H1 (cell line): ENCODE measurements at regions not wholly inside any gene's neighbourhood (a gene's known extent, or its start where the extent isn't known, plus 50 kb on each side); places are given as distances from the start of the nearest gene placed in this dataset.

Source experiments
- CBX5 ChIP-seq: fragments of 300-800, 300-1000 bp; sonication (generic); IDR thresholded peaks from 2 replicates; pipeline ENCODE4 v1.7.1; 2016; ENCODE audit warnings: antibody characterized with exemption, low read length, low read depth
- CBX8 ChIP-seq: fragments of 300-800, 300-1000 bp; sonication (generic); IDR thresholded peaks from 2 replicates; pipeline ENCODE4 v1.7.1; 2016; ENCODE audit warnings: low read depth, low read length, borderline replicate concordance
- CEBPB ChIP-seq: IDR thresholded peaks from 2 replicates; pipeline ENCODE4 v1.6.1; 2012; ENCODE audit warnings: low read depth, low read length
- CHD1 ChIP-seq: IDR thresholded peaks from 2 replicates; pipeline ENCODE4 v1.6.1; 2012; ENCODE audit warnings: low read depth, low read length, improper control_type of control experiment
- EP300 ChIP-seq, 2 experiments: IDR thresholded peaks; 1 replicate in 1 of 2; 2 replicates in 1 of 2; pipeline ENCODE4 v1.6.1; 2011 to 2012; ENCODE audit warnings: low read depth in 2 of 2, low read length in 2 of 2, mild to moderate bottlenecking in 2 of 2, borderline replicate concordance in 1 of 2, inconsistent platforms in 1 of 2, moderate library complexity in 1 of 2
- PHF8 ChIP-seq: fragments of 200-600 bp; sonication (generic); conservative IDR thresholded peaks from 2 replicates; pipeline ENCODE4 v1.7.1; 2012; ENCODE audit warnings: low read depth, mild to moderate bottlenecking, inconsistent platforms, low read length, moderate library complexity
- SP1 ChIP-seq: IDR thresholded peaks from 2 replicates; pipeline ENCODE4 v1.6.1; 2011; ENCODE audit warnings: low read depth, low read length
- TCF12 ChIP-seq: IDR thresholded peaks from 2 replicates; pipeline ENCODE4 v1.6.1; 2011; ENCODE audit warnings: low read depth, mild to moderate bottlenecking, low read length
- TF ChIP-seq, protein P1 (sequence below): fragments of 300-600 bp; sonication (generic); IDR thresholded peaks from 2 replicates; pipeline ENCODE4 v1.7.1; 2012; ENCODE audit warnings: low read length, moderate library complexity, mild to moderate bottlenecking, inconsistent platforms; ENCODE audit not compliant: insufficient replicate concordance

DNA sequence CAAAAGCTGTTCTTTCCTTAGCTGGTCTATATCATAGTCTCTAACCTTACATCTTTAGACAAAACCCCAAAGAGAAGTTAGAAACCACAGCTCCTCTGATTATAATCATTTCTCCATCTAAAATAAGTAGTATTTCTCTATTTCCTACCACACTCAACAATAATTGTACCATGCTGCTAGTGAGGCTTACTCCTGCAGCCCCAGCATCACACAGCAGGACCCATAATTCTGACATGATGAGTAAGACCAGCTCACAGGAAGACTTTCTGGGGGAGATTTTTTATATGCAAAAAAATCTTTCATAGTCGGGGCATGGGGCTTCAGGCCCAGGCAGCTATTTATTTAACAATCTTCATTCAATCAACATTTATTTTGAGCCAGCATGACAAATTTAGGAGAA is 441.6 kb downstream of the DYNC2H1 start (continued):
- TF ChIP-seq, protein P1, sequence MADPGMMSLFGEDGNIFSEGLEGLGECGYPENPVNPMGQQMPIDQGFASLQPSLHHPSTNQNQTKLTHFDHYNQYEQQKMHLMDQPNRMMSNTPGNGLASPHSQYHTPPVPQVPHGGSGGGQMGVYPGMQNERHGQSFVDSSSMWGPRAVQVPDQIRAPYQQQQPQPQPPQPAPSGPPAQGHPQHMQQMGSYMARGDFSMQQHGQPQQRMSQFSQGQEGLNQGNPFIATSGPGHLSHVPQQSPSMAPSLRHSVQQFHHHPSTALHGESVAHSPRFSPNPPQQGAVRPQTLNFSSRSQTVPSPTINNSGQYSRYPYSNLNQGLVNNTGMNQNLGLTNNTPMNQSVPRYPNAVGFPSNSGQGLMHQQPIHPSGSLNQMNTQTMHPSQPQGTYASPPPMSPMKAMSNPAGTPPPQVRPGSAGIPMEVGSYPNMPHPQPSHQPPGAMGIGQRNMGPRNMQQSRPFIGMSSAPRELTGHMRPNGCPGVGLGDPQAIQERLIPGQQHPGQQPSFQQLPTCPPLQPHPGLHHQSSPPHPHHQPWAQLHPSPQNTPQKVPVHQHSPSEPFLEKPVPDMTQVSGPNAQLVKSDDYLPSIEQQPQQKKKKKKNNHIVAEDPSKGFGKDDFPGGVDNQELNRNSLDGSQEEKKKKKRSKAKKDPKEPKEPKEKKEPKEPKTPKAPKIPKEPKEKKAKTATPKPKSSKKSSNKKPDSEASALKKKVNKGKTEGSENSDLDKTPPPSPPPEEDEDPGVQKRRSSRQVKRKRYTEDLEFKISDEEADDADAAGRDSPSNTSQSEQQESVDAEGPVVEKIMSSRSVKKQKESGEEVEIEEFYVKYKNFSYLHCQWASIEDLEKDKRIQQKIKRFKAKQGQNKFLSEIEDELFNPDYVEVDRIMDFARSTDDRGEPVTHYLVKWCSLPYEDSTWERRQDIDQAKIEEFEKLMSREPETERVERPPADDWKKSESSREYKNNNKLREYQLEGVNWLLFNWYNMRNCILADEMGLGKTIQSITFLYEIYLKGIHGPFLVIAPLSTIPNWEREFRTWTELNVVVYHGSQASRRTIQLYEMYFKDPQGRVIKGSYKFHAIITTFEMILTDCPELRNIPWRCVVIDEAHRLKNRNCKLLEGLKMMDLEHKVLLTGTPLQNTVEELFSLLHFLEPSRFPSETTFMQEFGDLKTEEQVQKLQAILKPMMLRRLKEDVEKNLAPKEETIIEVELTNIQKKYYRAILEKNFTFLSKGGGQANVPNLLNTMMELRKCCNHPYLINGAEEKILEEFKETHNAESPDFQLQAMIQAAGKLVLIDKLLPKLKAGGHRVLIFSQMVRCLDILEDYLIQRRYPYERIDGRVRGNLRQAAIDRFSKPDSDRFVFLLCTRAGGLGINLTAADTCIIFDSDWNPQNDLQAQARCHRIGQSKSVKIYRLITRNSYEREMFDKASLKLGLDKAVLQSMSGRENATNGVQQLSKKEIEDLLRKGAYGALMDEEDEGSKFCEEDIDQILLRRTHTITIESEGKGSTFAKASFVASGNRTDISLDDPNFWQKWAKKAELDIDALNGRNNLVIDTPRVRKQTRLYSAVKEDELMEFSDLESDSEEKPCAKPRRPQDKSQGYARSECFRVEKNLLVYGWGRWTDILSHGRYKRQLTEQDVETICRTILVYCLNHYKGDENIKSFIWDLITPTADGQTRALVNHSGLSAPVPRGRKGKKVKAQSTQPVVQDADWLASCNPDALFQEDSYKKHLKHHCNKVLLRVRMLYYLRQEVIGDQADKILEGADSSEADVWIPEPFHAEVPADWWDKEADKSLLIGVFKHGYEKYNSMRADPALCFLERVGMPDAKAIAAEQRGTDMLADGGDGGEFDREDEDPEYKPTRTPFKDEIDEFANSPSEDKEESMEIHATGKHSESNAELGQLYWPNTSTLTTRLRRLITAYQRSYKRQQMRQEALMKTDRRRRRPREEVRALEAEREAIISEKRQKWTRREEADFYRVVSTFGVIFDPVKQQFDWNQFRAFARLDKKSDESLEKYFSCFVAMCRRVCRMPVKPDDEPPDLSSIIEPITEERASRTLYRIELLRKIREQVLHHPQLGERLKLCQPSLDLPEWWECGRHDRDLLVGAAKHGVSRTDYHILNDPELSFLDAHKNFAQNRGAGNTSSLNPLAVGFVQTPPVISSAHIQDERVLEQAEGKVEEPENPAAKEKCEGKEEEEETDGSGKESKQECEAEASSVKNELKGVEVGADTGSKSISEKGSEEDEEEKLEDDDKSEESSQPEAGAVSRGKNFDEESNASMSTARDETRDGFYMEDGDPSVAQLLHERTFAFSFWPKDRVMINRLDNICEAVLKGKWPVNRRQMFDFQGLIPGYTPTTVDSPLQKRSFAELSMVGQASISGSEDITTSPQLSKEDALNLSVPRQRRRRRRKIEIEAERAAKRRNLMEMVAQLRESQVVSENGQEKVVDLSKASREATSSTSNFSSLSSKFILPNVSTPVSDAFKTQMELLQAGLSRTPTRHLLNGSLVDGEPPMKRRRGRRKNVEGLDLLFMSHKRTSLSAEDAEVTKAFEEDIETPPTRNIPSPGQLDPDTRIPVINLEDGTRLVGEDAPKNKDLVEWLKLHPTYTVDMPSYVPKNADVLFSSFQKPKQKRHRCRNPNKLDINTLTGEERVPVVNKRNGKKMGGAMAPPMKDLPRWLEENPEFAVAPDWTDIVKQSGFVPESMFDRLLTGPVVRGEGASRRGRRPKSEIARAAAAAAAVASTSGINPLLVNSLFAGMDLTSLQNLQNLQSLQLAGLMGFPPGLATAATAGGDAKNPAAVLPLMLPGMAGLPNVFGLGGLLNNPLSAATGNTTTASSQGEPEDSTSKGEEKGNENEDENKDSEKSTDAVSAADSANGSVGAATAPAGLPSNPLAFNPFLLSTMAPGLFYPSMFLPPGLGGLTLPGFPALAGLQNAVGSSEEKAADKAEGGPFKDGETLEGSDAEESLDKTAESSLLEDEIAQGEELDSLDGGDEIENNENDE = no peak
- TF ChIP-seq SP1 = no peak
- TF ChIP-seq CBX5 = no peak
- TF ChIP-seq CHD1 = no peak
- TF ChIP-seq TCF12 = no peak
- no peak for TF ChIP-seq PHF8
- TF ChIP-seq CBX8 = no peak
- TF ChIP-seq CEBPB = no peak
- TF ChIP-seq EP300 (IDR thresholded peaks at IDR 0.05; ENCODE audit: borderline replicate concordance in 1 of 2, low read depth in 2 of 2, low read length in 2 of 2) = no peak
